NCI-H345 (cell line): ENCODE measurements at regions not wholly inside any gene's neighbourhood (a gene's known extent, or its start where the extent isn't known, plus 50 kb on each side); places are given as distances from the start of the nearest gene placed in this dataset.

Experiments used
- DNase-seq: peaks from one replicate; lab custom pipeline; 2025; lab: John Stamatoyannopoulos, UW

DNA sequence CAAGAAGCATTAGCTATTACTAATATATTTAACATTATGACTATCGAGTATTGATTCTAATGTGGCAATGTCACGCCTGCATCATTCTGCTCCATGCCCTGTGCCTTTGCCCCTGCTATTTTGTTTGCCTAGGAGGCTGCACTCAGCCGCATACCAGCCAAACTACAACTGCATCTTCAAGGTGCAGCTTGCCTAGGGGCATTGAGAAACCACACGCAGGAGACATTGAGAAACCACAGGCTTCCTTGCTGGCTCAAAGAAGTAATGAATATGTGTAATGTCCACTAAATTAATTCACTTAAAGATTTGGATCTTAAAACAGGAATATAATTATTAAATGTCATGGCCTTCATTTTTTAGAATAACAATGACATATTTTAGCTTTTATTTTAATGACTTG is 683.6 kb upstream of the TENM3 start:
- DNase-seq, result no peak

DNA sequence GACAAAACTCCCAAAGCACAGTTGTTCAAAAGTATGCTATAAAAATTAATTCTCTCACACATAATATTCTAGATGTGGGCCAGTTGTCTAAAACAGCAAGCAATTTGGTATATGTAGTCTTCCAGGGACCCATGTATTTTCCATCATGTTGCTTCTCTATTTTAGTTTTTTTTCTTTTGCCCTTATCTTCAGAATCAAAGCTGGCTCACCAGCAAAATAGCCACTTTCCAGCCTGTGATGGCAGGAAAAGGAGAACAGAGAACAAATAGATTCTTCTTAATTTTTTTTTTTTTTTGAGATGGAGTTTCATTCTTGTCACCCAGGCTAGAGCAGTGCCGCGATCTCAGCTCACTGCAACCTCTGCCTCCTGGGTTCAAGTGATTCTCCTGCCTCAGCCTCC is 680.8 kb upstream of the TENM3 start:
- DNase-seq, result no peak

GRCh38 chr4:181564625-181565024 is 678.6 kb upstream of the TENM3 start:
- DNase-seq, result no peak

DNA sequence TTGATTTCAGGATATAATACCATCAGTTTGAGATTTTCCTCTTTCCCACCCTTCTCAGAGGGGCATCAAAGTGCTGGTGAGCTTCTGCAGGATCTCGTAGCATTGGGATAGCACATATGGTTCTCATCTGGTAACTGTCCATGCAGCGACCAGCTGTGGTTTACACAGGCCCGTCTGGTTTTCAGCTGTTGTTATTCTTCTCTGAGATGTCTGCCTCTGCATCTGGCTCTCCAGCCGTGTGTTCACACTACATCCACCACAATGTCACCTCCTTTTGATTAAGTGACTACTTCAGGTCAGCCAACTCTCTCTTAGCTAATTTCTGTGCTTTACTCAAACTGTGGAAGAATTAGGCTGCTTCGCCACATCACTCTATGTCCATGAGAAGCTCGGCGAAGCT is 676.7 kb upstream of the TENM3 start:
- no peak for DNase-seq

- DNase-seq, result no peak
These were observed 673.6 kb upstream of the TENM3 start for GRCh38 chr4:181569553-181569952.

DNA sequence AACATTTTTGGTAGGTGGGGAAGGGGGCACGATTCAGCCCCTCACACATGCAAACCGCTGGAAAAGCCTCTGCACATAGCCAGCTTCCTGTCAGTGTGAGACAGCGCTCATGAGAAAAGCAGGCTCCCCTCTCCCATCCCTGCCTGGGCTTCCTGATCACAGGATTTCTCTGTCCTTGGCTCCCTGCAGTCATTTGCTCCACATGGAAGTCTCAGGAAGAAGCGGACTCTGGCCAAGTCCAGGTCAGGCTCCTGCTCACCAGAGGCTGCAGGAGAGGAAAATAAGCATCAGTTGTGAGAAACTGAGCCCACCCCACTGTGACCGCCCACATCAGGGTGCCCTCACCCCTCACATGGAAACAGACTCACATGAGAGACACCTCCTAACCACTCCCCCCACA is 664.3 kb upstream of the TENM3 start:
- no peak for DNase-seq

DNA sequence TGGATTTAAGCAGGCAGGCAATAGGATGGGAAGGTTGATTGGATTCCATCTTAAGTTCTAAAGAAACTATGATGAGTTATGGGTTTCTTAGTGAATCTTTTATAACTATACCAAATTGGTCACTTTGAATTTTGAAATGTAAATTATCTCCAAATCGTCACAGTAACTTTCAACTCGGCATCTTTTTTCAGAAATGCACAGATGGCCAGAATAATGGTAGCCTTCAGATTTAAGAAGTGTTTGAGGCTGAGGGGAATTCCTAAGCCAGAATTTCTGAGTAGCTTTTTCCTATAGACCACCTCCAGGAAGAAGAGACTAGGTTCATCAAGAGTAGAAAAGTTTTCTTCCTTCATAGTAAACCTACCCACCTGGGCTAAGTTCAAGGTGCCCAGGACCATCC is 663.7 kb upstream of the TENM3 start:
- no peak for DNase-seq

GRCh38 chr4:181581983-181582382 is 661.2 kb upstream of the TENM3 start:
- no peak for DNase-seq

GRCh38 chr4:181582595-181582994 is 660.6 kb upstream of the TENM3 start:
- DNase-seq, result no peak

- no peak for DNase-seq
These were observed 654.4 kb upstream of the TENM3 start for GRCh38 chr4:181588733-181589302.

DNA sequence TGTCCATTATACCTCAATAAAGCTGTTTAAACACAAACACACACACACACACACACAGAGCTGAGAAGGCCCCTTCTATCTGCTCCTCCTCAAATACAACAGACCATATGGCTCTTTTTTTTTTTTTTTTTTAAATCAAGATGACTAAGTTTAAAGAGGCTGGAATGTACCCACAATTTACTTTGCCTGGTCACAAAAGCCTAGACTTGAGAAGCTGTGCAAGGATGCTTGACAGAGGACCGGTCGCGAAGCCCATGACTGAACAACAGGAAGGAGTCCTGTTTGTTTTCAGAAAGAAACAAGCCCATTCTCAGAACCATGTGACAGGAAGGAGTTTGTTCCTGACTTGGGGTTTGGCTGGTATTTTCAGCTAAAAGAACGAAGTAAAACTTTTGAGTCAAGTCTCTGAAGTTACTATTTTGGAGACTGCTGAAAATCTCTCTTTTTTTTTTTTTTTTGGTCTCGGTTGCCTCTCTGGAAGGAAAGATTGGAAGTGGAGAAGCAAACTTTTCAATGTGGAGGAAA is 650.9 kb upstream of the TENM3 start:
- DNase-seq, result no peak

DNA sequence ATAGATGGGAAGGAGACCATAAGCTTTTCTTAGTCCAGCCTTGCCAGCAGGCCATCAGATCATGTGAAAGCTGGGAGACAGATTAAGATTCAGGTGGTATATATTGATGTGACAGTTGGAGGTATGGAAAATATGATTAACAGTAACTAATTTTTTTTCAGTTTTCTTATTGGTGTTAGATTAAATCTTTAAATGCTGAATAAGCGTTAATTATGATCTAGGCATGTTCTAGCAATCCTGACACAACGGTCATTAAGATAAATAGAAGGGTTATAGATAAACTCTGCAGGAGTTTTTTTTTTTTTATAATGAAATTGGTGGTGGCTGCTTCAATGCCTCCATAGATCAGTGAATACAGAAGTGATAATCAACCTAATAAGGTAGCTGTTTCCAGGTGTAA is 649.5 kb upstream of the TENM3 start:
- no peak for DNase-seq

DNA sequence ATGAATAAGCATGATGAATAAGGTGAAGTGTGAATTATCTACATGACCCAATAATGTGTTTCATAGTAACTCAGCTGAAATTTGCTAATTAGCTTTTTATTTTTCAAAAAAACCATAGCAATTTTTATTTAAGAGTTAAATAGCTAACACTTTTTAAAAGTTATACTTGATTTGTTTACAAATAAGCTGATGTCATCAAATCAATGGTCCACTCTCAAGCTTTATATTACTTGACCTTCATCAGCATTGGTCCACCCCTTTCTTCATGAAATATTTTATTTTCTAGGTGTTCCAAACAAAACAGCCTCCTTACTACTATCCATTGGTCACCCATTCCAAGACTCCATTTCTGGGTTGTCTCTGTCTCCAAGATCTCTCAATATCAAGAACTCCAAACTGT is 649.0 kb upstream of the TENM3 start:
- DNase-seq, result no peak

DNA sequence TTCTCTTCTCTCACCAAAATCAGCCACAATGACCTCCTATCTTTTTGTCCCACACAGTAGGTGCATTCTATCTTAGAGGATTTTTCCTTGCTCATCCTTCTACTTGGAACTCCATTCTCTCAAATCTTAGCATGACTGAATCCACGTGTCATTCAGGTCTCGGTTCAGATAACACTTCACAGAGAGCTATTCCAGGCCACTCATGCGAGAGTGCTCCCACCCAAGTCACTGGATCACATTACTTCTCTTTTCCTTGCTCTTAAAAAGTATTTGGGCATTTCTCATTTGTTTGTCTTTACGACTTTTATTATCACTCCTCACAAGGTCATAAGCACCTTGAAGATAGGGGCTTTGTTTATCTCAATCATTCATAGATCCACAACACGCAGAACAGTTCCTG is 647.5 kb upstream of the TENM3 start:
- no peak for DNase-seq

DNA sequence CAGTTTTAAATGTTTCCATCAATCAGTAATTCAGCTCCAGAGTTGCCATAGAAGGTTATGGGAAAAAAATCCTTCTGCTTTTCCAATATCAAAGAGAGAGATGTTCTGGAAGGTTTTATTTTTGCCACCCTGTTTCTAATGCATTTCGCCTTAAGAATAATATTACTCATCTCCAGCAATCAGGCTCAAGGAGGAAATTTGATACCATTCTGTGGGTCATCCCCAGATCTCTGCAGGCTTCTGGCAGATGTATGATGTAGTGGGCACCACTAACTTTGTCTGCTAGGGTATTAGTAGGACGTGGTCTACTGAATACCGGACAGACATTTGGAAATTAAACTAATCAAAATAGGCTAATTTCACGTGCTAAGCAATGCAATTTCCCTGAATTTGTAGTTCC is 645.4 kb upstream of the TENM3 start:
- DNase-seq, result no peak

GRCh38 chr4:181599134-181599533 is 644.1 kb upstream of the TENM3 start:
- DNase-seq, result no peak

- DNase-seq, result no peak
These were observed 642.1 kb upstream of the TENM3 start for GRCh38 chr4:181601103-181601502.

- DNase-seq, result no peak
These were observed 638.7 kb upstream of the TENM3 start for GRCh38 chr4:181604546-181604945.

DNA sequence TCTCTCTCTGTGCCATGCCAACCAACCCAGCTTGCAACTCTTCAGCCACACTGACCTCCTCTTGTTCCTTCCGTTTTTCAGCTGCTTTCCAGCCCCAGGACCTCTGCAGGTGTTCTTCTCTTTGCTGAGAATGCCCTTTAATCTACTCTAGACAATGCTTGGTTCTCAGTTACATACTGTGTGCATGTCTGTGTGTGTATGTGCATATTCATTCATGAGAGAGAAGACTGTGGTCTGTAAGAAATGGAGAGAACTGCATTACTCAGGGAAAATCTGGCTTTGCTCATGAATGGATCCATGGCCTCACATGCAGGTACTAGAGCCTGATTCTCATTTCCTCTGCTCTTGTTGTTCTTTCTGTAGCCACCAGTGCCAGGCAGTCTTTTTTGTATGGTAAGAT is 636.9 kb upstream of the TENM3 start:
- DNase-seq, result no peak

DNA sequence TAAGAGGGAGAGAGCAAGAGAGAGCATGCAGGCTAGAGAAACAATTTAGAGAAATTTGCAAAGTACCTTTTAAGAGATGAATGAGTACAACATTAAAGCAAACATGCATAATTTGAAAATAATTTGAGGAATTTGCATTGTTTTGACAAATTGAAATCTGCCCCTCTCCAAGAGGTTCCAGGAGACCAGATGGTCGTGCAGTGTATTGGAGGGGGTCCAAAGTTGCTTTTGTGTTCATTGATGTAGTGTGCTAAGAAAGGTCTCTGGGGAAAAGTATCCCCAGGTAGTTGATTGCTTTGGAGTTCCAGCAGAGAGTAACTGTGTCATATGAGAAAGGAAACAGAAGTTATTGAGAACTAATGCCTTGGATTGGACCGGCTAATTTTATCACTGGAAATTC is 635.0 kb upstream of the TENM3 start:
- DNase-seq, result no peak

- DNase-seq, result no peak
These were observed 632.0 kb upstream of the TENM3 start for GRCh38 chr4:181611033-181611711.

DNA sequence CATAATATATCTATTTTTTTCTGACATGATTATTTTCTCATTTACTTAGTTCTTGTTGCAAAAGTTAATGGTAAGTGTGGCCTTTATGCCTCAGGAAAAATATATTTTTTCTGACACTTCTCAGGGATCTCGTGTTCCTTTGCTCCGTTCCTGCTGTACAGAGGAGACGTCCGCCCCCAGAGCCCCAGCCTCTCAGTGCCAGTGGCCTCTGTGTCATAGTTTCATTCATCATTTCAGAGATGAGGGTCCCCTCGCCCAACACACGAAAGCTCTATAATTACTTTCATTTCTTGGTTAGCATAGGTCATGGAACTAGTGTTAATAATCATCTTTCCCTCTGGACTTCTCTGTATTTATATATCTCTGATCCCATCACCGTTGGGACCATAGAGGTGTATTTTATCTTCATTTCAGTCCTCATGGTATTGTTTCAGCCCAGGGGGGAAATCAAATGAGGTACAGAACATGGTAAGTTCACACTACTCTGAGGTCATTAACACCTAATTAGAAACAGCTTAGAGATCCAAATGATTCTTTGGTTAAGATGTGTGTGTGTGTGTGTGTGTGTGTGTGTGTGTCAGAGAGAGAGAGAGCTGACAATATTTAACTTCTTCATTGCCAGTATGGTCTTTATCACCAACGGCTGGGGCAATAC is 631.1 kb upstream of the TENM3 start:
- no peak for DNase-seq

- DNase-seq, result no peak
These were observed 630.0 kb upstream of the TENM3 start for GRCh38 chr4:181613200-181613599.
